Nephron progenitor cell (in vitro differentiated cells): ENCODE measurements at regions not wholly inside any gene's neighbourhood (a gene's known extent, or its start where the extent isn't known, plus 50 kb on each side); places are given as distances from the start of the nearest gene placed in this dataset.

Experiments used
- DNase-seq: peaks from one replicate; pipeline ENCODE4 v3.0.0; 2021
- H3K27ac Mint-ChIP-seq: 2 replicates; pipeline ENCODE4 v1.8.0; 2021; ENCODE audit warnings: mild to moderate bottlenecking, moderate library complexity, mixed read lengths
- H3K27me3 Mint-ChIP-seq: 2 replicates; pipeline ENCODE4 v1.8.0; 2021; ENCODE audit warnings: mild to moderate bottlenecking, low read depth, mixed read lengths; ENCODE audit not compliant: poor library complexity
- H3K36me3 Mint-ChIP-seq: 2 replicates; pipeline ENCODE4 v1.8.0; 2021; ENCODE audit warnings: low read depth, mixed read lengths
- H3K4me1 Mint-ChIP-seq: 2 replicates; pipeline ENCODE4 v1.8.0; 2021; ENCODE audit warnings: mixed read lengths
- H3K4me3 Mint-ChIP-seq: 2 replicates; pipeline ENCODE4 v1.8.0; 2021; ENCODE audit warnings: mild to moderate bottlenecking, moderate library complexity, mixed read lengths
- H3K9me3 Mint-ChIP-seq: 2 replicates; pipeline ENCODE4 v1.8.0; 2021; ENCODE audit warnings: mild to moderate bottlenecking, moderate library complexity, mixed read lengths
- CTCF ChIP-seq: fragments of 200-600 bp; sonication (generic); IDR thresholded peaks from 2 replicates; pipeline ENCODE4 v1.5.0; 2021; ENCODE audit warnings: antibody characterized with exemption

- no peak overlapping the region for H3K27ac Mint-ChIP-seq
- H3K4me3 Mint-ChIP-seq: no peak overlapping the region
- DNase-seq: no peak
- H3K4me1 Mint-ChIP-seq: peaks cover 33% of the 10 kb centered on the region
- TF ChIP-seq CTCF: no peak
- H3K9me3 Mint-ChIP-seq: peaks cover 13% of the 10 kb centered on the region
- peaks cover 38% of the 10 kb centered on the region for H3K36me3 Mint-ChIP-seq
- H3K27me3 Mint-ChIP-seq: peaks cover 12% of the 10 kb centered on the region
These were observed 64.2 kb upstream of the METRNL start for GRCh38 chr17:83014940-83015910.

- no peak overlapping the region for H3K27ac Mint-ChIP-seq
- no peak for TF ChIP-seq CTCF
- H3K36me3 Mint-ChIP-seq: peaks cover 20% of the 10 kb centered on the region
- no peak for DNase-seq
- H3K4me3 Mint-ChIP-seq: no peak overlapping the region
- H3K9me3 Mint-ChIP-seq: peaks cover 13% of the 10 kb centered on the region
- H3K4me1 Mint-ChIP-seq: peaks cover 9% of the 10 kb centered on the region
- H3K27me3 Mint-ChIP-seq: peaks cover 7% of the 10 kb centered on the region
These were observed 60.7 kb upstream of the METRNL start for GRCh38 chr17:83018658-83019193.

GRCh38 chr17:83019376-83019775 lies 60.0 kb upstream of the METRNL start:
- Mint-ChIP-seq H3K4me3 (no peak overlapping the region), H3K27me3 (peaks cover 5% of the 10 kb centered on the region), H3K27ac (no peak overlapping the region), H3K4me1 (peaks cover 4% of the 10 kb centered on the region), H3K9me3 (peaks cover 13% of the 10 kb centered on the region), H3K36me3 (peaks cover 20% of the 10 kb centered on the region)
- no peak for DNase-seq
- no peak for TF ChIP-seq CTCF

- peaks cover 16% of the 10 kb centered on the region for H3K4me1 Mint-ChIP-seq
- no peak overlapping the region for H3K4me3 Mint-ChIP-seq
- peaks cover 17% of the 10 kb centered on the region for H3K36me3 Mint-ChIP-seq
- peaks cover 3% of the 10 kb centered on the region for H3K27me3 Mint-ChIP-seq
- H3K27ac Mint-ChIP-seq: no peak overlapping the region
- H3K9me3 Mint-ChIP-seq: peaks cover 9% of the 10 kb centered on the region
- no peak for TF ChIP-seq CTCF
- no peak for DNase-seq
These were observed 55.0 kb upstream of the METRNL start for GRCh38 chr17:83024218-83024971.

- no peak for DNase-seq
- H3K36me3 Mint-ChIP-seq: peaks cover 28% of the 10 kb centered on the region
- no peak for TF ChIP-seq CTCF
- H3K4me3 Mint-ChIP-seq: no peak overlapping the region
- H3K9me3 Mint-ChIP-seq: peaks cover 18% of the 10 kb centered on the region
- H3K27ac Mint-ChIP-seq: peak overlapping the region; percentile 96
- H3K4me1 Mint-ChIP-seq: peaks cover 16% of the 10 kb centered on the region
- H3K27me3 Mint-ChIP-seq: no peaks in the 10 kb centered on the region
These were observed 53.7 kb upstream of the METRNL start for GRCh38 chr17:83025636-83026280.
